Kidney (tissue), 13 donors: ENCODE measurements at regions not wholly inside any gene's neighbourhood (a gene's known extent, or its start where the extent isn't known, plus 50 kb on each side); places are given as distances from the start of the nearest gene placed in this dataset.

Source experiments
- DNase-seq, 5 donors: peaks; one replicate each; pipeline ENCODE4 v3.0.0-alpha.2; 2013 to 2020
- FAIRE-seq: peaks from 2 replicates; lab custom pipeline; 2012; peaks lifted over from hg19 to GRCh38; lab: Jason Lieb, UNC
- H3K27ac ChIP-seq, 2 donors: one replicate each; pipeline ENCODE4 v1.7.0; 2013; ENCODE audit warnings: low read depth in 2 of 2, low read length in 2 of 2, inconsistent platforms in 1 of 2
- H3K27me3 ChIP-seq: one replicate; pipeline ENCODE4 v1.7.1; 2013; ENCODE audit warnings: low read length, inconsistent platforms; ENCODE audit not compliant: control insufficient read depth, insufficient read depth
- H3K36me3 ChIP-seq, 3 donors: one replicate each; pipeline versions ENCODE4 v1.7.0 to v1.7.1; 2013; ENCODE audit warnings: low read length in 3 of 3, control low read depth in 1 of 3, inconsistent platforms in 1 of 3; ENCODE audit not compliant: insufficient read depth in 3 of 3, control insufficient read depth in 2 of 3
- H3K4me1 ChIP-seq, 3 donors: one replicate each; pipeline versions ENCODE4 v1.7.0 to v1.7.1; 2013; ENCODE audit warnings: low read length in 3 of 3, inconsistent platforms in 1 of 3, low read depth in 1 of 3; ENCODE audit not compliant: control insufficient read depth in 2 of 3, insufficient read depth in 2 of 3
- H3K4me3 ChIP-seq, 3 donors: one replicate each; pipeline versions ENCODE4 v1.7.0 to v1.8.1; 2013; ENCODE audit warnings: low read length in 3 of 3, control low read depth in 1 of 3, inconsistent platforms in 1 of 3
- H3K9ac ChIP-seq, 3 donors: one replicate each; pipeline versions ENCODE4 v1.7.0 to v1.7.1; 2013; ENCODE audit warnings: low read length in 3 of 3, control low read depth in 1 of 3, inconsistent platforms in 1 of 3
- H3K9me3 ChIP-seq, 3 donors: one replicate each; pipeline versions ENCODE4 v1.7.0 to v1.7.1; 2013; ENCODE audit warnings: low read length in 3 of 3, control low read depth in 1 of 3, inconsistent platforms in 1 of 3; ENCODE audit not compliant: control insufficient read depth in 2 of 3, insufficient read depth in 1 of 3
- intact Hi-C: fragments of 100-400 bp; cut with DNase I; formaldehyde crosslinking; loops from one replicate; pipeline ENCODE4 v1.11.1; 2022
- TF ChIP-seq, protein P1 (sequence below): IDR thresholded peaks from 3 replicates; pipeline ENCODE4 v1.5.1; 2012; ENCODE audit warnings: mild to moderate bottlenecking, moderate library complexity, borderline replicate concordance; ENCODE audit not compliant: insufficient read depth; ENCODE audit errors: extremely low read depth
- donor health status: control.
- donor health status: control.
- donor health status: control.
- donor health status: control.
- donor health status: control.
- donor health status: DM: yes; HTN: yes; CAD: no.
- donor health status: Normal renal cell carcinoma (clear cell type).

- intact Hi-C loops = no loop called here
- no peak overlapping the region for H3K27ac ChIP-seq
- TF ChIP-seq, protein P1, sequence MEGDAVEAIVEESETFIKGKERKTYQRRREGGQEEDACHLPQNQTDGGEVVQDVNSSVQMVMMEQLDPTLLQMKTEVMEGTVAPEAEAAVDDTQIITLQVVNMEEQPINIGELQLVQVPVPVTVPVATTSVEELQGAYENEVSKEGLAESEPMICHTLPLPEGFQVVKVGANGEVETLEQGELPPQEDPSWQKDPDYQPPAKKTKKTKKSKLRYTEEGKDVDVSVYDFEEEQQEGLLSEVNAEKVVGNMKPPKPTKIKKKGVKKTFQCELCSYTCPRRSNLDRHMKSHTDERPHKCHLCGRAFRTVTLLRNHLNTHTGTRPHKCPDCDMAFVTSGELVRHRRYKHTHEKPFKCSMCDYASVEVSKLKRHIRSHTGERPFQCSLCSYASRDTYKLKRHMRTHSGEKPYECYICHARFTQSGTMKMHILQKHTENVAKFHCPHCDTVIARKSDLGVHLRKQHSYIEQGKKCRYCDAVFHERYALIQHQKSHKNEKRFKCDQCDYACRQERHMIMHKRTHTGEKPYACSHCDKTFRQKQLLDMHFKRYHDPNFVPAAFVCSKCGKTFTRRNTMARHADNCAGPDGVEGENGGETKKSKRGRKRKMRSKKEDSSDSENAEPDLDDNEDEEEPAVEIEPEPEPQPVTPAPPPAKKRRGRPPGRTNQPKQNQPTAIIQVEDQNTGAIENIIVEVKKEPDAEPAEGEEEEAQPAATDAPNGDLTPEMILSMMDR = no peak
- no peak for DNase-seq
- H3K4me3 ChIP-seq = no peak overlapping the region
- no peaks in the 10 kb centered on the region for H3K36me3 ChIP-seq
- no peak overlapping the region for H3K9ac ChIP-seq
- H3K4me1 ChIP-seq = no peaks in the 10 kb centered on the region
- FAIRE-seq = no peak
- no peaks in the 10 kb centered on the region for H3K9me3 ChIP-seq
- no peaks in the 10 kb centered on the region for H3K27me3 ChIP-seq
Observed at GRCh38 chr12:71010143-71010479, 89.6 kb upstream of the PTPRR start.

GRCh38 chr12:71009430-71010142 lies 89.0 kb upstream of the PTPRR start:
- TF ChIP-seq, protein P1 = no peak
- DNase-seq (no peak), FAIRE-seq (no peak)
- Histone ChIP-seq H3K9me3 (no peaks in the 10 kb centered on the region), H3K27ac (no peak overlapping the region), H3K36me3 (no peaks in the 10 kb centered on the region), H3K27me3 (no peaks in the 10 kb centered on the region), H3K9ac (no peak overlapping the region), H3K4me3 (no peak overlapping the region), H3K4me1 (no peaks in the 10 kb centered on the region)
- intact Hi-C loops = no loop called here

DNA sequence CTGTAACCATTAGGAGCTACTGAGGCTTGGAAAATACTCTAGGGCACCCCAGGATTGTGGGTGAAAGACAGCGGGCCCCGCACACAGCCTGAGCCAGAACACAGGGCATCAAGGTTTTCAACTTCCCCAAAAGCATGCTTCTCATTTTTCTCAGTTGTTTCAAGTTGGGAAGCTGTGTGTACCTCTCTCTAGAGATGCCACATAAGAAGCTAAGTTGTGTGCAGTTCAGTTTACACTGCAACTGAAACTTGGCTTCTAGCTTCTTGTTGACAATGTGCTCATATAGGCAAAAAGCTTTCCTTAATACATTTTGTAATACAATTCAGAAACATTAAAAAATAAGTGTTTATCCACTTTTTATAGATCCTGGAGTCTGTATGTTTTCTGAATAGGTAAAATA lies 88.1 kb upstream of the PTPRR start:
- Histone ChIP-seq H3K4me3 (no peak overlapping the region), H3K9ac (no peak overlapping the region), H3K27ac (no peak overlapping the region), H3K9me3 (no peaks in the 10 kb centered on the region), H3K4me1 (no peaks in the 10 kb centered on the region), H3K36me3 (no peaks in the 10 kb centered on the region), H3K27me3 (no peaks in the 10 kb centered on the region)
- intact Hi-C loops = no loop called here
- TF ChIP-seq, protein P1 = no peak
- DNase-seq (no peak), FAIRE-seq (no peak)

- Histone ChIP-seq H3K4me1 (no peaks in the 10 kb centered on the region), H3K27ac (no peak overlapping the region), H3K4me3 (no peak overlapping the region), H3K9me3 (no peaks in the 10 kb centered on the region), H3K27me3 (no peaks in the 10 kb centered on the region), H3K9ac (no peak overlapping the region), H3K36me3 (no peaks in the 10 kb centered on the region)
- DNase-seq (no peak), FAIRE-seq (no peak)
- intact Hi-C loops = no loop called here
- TF ChIP-seq, protein P1 = no peak
Observed at GRCh38 chr12:71007781-71008404, 87.4 kb upstream of the PTPRR start.
